Natural killer cell treated with Interleukin-12 subunit alpha and Interleukin-12 subunit beta and Interleukin-15 and Interleukin-18, amount 100 ng/mL, for 72 hours (primary cell): ENCODE measurements at regions not wholly inside any gene's neighbourhood (a gene's known extent, or its start where the extent isn't known, plus 50 kb on each side); places are given as distances from the start of the nearest gene placed in this dataset.

Experiments used
- ATAC-seq, 2 donors: fragments of 150-1000 bp; cut with Tn5 transposase in 1 of 2; sonication (Bioruptor Pico), chemical (Tn5 transposase) in 1 of 2; 2 replicates each; pipeline ENCODE4 v1.10.0; 2021
- DNase-seq: peaks from one replicate; pipeline ENCODE4 v3.0.0; 2022; ENCODE audit warnings: low spot score
- H3K27ac Mint-ChIP-seq, 2 donors: 1 replicate in 1 of 2; 2 replicates in 1 of 2; pipeline ENCODE4 v1.8.0; 2022; ENCODE audit warnings: mixed read lengths in 2 of 2, mild to moderate bottlenecking in 1 of 2, moderate library complexity in 1 of 2
- H3K27me3 Mint-ChIP-seq, 2 donors: 1 replicate in 1 of 2; 2 replicates in 1 of 2; pipeline ENCODE4 v1.8.0; 2022; ENCODE audit warnings: mixed read lengths in 2 of 2
- H3K36me3 Mint-ChIP-seq: one replicate; pipeline ENCODE4 v1.8.0; 2022; ENCODE audit warnings: mixed read lengths
- H3K4me1 Mint-ChIP-seq, 2 donors: 1 replicate in 1 of 2; 2 replicates in 1 of 2; pipeline ENCODE4 v1.8.0; 2022; ENCODE audit warnings: low read depth in 2 of 2, mixed read lengths in 2 of 2, mild to moderate bottlenecking in 1 of 2
- H3K4me3 Mint-ChIP-seq: one replicate; pipeline ENCODE4 v1.8.0; 2022; ENCODE audit warnings: mixed read lengths
- H3K9me3 Mint-ChIP-seq: 2 replicates; pipeline ENCODE4 v1.8.0; 2022; ENCODE audit warnings: mixed read lengths

DNA sequence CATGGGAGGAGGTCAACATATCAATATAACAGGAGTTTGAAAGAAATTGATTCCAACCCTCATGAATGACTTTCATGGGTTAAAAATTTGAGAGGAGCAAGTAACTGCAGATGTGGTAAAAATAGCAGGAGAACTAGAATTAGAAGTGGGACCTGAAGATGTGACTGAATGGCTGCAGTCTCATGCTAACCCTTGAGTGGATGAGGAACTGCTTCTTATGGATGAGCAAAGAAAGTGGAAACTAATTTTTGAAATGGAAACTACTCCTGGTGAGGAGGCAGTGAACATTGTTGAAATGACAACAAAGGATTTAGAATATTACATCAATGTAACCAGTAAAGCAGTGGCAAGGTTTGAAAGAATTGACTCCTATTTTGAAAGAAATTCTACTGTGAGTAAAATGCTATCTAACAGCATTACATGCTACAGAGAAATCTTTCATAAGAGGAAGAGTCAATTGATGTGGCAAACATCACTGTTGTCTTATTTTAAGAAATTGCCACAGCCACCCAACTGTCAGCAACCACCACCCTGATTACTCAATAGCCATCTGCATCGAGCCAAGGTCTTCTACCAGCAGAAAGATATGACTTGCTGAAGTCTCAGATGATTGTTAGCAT is 1683.2 kb downstream of the MAT2B start:
- no peaks in the 10 kb centered on the region for H3K4me1 Mint-ChIP-seq
- DNase-seq (no peak), ATAC-seq (no peak)
- no peak overlapping the region for H3K27ac Mint-ChIP-seq
- peaks cover 8% of the 10 kb centered on the region for H3K9me3 Mint-ChIP-seq
- H3K36me3 Mint-ChIP-seq, result no peaks in the 10 kb centered on the region
- no peaks in the 10 kb centered on the region for H3K27me3 Mint-ChIP-seq
- no peak overlapping the region for H3K4me3 Mint-ChIP-seq

DNA sequence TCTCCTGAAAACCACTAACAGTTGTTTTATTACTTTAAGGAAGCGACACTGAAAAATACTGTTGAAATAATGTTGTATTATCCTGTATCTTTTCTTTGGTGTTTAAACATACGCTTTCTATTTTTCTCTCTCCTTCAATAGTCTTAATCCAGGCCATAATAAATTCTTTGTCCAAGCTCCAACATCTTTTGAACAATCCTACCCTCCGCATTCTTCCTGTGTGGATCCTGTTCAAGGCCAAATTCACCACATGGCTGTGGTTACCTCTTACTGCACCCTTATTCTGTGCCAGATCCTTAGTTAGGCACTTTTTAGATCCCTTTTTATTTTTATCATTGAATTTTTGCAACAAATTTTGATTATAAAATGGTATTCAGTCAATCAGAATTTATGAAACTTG is 1691.5 kb downstream of the MAT2B start:
- Mint-ChIP-seq H3K27ac (no peak overlapping the region), H3K27me3 (no peaks in the 10 kb centered on the region)

DNA sequence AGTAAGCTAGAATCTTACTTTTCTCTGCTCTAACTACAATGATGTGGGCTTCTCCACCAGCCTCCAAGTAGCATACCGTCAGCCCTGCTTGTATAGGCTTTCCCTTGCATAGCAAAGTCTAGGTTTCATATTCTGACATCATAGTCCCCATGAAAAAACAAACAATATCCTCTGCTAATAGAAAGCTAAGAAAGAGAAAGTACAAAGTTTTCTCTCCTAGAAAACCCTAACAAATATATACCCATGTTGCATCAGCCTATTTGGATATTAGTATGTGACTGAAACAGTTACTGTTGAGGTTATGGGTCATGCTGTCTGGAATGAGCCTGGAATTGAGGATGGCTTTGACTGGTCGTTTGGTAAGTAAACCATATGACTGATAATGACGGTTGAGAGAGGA is 1696.0 kb downstream of the MAT2B start:
- H3K4me3 Mint-ChIP-seq, result no peak overlapping the region
- H3K27ac Mint-ChIP-seq, result no peak overlapping the region
- H3K36me3 Mint-ChIP-seq, result no peaks in the 10 kb centered on the region
- H3K9me3 Mint-ChIP-seq, result no peaks in the 10 kb centered on the region
- DNase-seq (no peak), ATAC-seq (no peak)
- no peaks in the 10 kb centered on the region for H3K27me3 Mint-ChIP-seq
- no peaks in the 10 kb centered on the region for H3K4me1 Mint-ChIP-seq

More for the DNA sequence above, 1691.5 kb downstream of the MAT2B start:
- Mint-ChIP-seq H3K9me3 (no peaks in the 10 kb centered on the region), H3K4me1 (no peaks in the 10 kb centered on the region), H3K36me3 (no peaks in the 10 kb centered on the region), H3K4me3 (no peak overlapping the region)
- DNase-seq (no peak), ATAC-seq (no peak)

- DNase-seq (no peak), ATAC-seq (no peak)
- no peak overlapping the region for H3K4me3 Mint-ChIP-seq
- H3K36me3 Mint-ChIP-seq, result no peaks in the 10 kb centered on the region
- no peaks in the 10 kb centered on the region for H3K9me3 Mint-ChIP-seq
- no peaks in the 10 kb centered on the region for H3K4me1 Mint-ChIP-seq
- H3K27ac Mint-ChIP-seq, result no peak overlapping the region
- no peaks in the 10 kb centered on the region for H3K27me3 Mint-ChIP-seq
Measured at GRCh38 chr5:165201771-165202518, 1696.5 kb downstream of the MAT2B start.

DNA sequence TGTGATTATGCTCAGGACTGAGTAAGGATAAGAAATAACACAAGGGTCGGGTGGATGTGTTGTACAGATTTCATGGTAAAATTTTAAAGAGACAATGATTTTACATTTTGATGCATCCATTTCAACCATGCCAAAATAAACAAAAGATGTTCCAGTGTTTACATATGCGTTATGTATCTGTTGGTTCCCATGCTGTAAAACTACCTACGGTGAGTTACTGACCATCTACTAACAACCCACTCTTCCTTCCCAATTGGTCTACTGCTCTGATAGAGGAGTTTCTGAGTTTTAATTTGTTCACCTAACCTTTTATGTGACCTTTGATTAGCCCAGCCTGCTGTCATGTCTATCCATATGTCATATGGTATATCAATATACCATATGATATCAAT is 1697.1 kb downstream of the MAT2B start:
- Mint-ChIP-seq H3K27me3 (no peaks in the 10 kb centered on the region), H3K36me3 (no peaks in the 10 kb centered on the region), H3K4me1 (no peaks in the 10 kb centered on the region), H3K9me3 (no peaks in the 10 kb centered on the region), H3K27ac (no peak overlapping the region), H3K4me3 (no peak overlapping the region)
- no peak for DNase-seq
- ATAC-seq, result no peak

DNA sequence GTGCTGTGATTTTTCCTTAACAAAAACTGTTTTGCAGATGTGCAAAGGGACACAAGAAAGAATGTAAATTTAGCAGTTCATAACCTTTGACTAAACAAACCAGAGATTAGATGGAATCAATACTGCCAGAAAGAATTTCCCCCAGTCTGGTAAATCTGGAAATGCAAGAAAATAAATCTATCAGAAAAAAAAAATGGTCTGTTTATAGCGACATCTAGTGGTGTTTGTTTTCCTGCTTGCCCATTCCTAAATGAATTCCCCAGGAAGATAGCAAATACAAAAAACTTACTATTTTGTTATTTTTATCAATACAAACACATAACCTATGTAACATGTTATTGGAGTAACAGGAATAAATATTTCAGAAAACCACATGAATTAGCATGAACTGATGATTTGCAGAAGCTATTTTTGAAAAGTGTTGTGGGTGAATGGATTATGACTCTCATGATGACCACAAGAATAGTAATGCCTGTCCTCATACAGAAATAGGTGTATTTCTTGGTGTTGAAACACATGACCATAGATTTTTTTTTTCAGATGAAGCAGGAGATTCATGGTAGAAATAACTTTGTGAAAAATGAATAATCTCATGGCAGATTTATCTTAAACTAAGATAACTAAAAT is 1703.8 kb downstream of the MAT2B start:
- ATAC-seq, result no peak
- H3K27me3 Mint-ChIP-seq, result no peaks in the 10 kb centered on the region
- no peaks in the 10 kb centered on the region for H3K9me3 Mint-ChIP-seq
- H3K4me3 Mint-ChIP-seq, result no peak overlapping the region
- DNase-seq, result no peak
- H3K27ac Mint-ChIP-seq, result no peak overlapping the region
- no peaks in the 10 kb centered on the region for H3K36me3 Mint-ChIP-seq
- no peaks in the 10 kb centered on the region for H3K4me1 Mint-ChIP-seq

DNA sequence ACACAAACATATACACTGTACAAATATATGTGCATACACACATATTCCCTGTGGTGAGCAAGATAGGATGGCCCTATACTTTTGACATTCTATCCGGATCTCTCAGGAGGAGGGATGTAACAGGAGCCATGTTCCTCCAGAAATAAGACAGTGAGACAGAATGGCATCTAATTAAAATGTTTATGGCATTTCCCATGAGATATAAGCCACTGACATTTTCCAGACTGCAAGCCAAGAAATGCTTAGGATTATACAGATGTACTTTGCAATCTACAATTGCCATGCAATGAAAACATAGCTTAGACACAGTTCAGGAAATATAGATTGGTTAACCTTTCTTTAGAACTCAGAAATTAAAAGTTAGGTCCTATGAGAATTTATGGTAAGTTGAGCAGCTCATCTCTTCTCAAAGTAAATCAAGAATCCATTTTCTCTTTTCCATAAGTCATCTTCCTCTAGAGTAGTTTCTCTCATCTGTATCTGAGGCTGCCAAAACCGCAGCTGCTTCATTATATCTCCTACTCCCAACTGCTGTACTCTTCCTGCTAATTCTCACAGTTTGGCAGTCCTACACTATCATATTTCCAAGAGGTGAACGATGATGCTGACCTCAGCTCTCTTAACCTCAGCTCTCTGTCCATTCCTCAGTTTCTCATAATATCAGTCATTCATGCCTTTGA is 1719.1 kb downstream of the MAT2B start:
- Mint-ChIP-seq H3K9me3 (peaks cover 19% of the 10 kb centered on the region), H3K4me3 (no peak overlapping the region), H3K27me3 (no peaks in the 10 kb centered on the region), H3K27ac (no peak overlapping the region), H3K36me3 (no peaks in the 10 kb centered on the region), H3K4me1 (no peaks in the 10 kb centered on the region)
- no peak for ATAC-seq
- no peak for DNase-seq

DNA sequence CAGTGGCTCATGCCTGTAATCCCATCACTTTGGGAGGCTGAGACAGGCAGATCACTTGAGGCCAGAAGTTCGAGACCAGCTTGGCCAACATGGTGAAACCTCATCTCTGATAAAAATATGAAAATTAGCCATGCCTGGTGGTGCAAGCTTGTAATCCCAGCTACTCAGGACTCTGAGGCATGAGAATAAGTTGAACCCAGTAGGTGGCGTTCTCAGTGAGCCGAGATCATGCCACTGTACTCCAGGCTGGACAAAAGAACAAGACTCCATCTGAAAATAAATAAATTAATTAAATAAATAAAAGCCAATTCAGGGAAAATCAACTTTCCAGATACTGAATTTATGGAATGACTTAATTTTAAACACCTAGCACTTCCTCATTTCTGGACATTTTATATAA is 1722.1 kb downstream of the MAT2B start:
- no peaks in the 10 kb centered on the region for H3K27me3 Mint-ChIP-seq
- no peaks in the 10 kb centered on the region for H3K4me1 Mint-ChIP-seq
- no peak overlapping the region for H3K27ac Mint-ChIP-seq
- ATAC-seq (no peak), DNase-seq (no peak)
- H3K36me3 Mint-ChIP-seq, result no peaks in the 10 kb centered on the region
- H3K4me3 Mint-ChIP-seq, result no peak overlapping the region
- peaks cover 18% of the 10 kb centered on the region for H3K9me3 Mint-ChIP-seq

DNA sequence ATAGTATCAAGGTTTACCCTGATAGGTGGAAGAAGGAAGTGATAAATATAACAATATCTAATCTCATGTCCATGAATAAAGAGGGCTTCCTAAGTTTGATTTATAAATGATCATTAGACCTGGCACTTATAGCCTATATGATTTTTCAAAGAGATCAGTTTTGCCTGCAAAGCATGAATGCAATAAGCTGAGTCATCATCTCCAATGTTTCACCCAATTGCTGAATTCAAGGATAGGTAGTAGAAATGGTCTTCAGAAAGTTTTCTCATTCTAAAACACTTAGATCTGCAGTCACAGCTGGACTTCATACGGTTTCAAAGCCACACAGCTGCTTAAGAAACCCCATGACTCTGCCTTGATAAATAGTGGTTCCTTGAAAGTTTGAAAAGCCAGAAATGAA is 1722.8 kb downstream of the MAT2B start:
- no peaks in the 10 kb centered on the region for H3K27me3 Mint-ChIP-seq
- H3K9me3 Mint-ChIP-seq, result peaks cover 17% of the 10 kb centered on the region
- ATAC-seq (no peak), DNase-seq (no peak)
- no peaks in the 10 kb centered on the region for H3K36me3 Mint-ChIP-seq
- H3K4me1 Mint-ChIP-seq, result no peaks in the 10 kb centered on the region
- no peak overlapping the region for H3K27ac Mint-ChIP-seq
- H3K4me3 Mint-ChIP-seq, result no peak overlapping the region

- Mint-ChIP-seq H3K4me1 (no peaks in the 10 kb centered on the region), H3K27me3 (no peaks in the 10 kb centered on the region), H3K4me3 (no peak overlapping the region), H3K27ac (no peak overlapping the region), H3K36me3 (no peaks in the 10 kb centered on the region), H3K9me3 (peaks cover 14% of the 10 kb centered on the region)
- ATAC-seq (no peak), DNase-seq (no peak)
Measured at GRCh38 chr5:165231821-165232508, 1726.5 kb downstream of the MAT2B start.

GRCh38 chr5:165232509-165233028 is 1727.2 kb downstream of the MAT2B start:
- Mint-ChIP-seq H3K27me3 (no peaks in the 10 kb centered on the region), H3K36me3 (no peaks in the 10 kb centered on the region), H3K4me1 (no peaks in the 10 kb centered on the region), H3K4me3 (no peak overlapping the region), H3K9me3 (peaks cover 10% of the 10 kb centered on the region), H3K27ac (no peak overlapping the region)
- ATAC-seq (no peak), DNase-seq (no peak)

GRCh38 chr5:165241811-165242210 is 1736.4 kb downstream of the MAT2B start:
- no peaks in the 10 kb centered on the region for H3K4me1 Mint-ChIP-seq
- H3K36me3 Mint-ChIP-seq, result peaks cover 9% of the 10 kb centered on the region
- no peak for ATAC-seq
- DNase-seq, result no peak
- H3K27ac Mint-ChIP-seq, result no peak overlapping the region
- H3K27me3 Mint-ChIP-seq, result no peaks in the 10 kb centered on the region
- H3K4me3 Mint-ChIP-seq, result no peak overlapping the region
- peaks cover 10% of the 10 kb centered on the region for H3K9me3 Mint-ChIP-seq

DNA sequence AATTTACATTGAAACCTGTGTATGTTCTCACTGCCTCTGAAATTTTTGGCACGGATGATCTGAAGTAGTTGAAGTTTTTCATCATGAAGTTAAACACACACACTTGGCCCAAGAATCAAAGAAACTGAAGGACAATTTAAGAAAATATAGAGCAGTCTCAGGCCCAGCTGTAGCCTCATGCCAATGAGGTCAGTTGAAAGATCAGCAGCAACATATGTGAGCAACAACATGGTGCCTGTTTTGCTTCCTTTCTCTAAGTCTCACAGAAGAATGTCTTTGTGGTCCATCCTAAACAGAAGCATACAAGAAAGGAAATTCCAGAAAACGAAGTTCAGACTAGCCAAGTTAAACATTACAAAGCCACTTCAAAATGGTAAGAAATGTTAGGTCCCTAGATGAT is 1737.2 kb downstream of the MAT2B start:
- H3K27me3 Mint-ChIP-seq, result no peaks in the 10 kb centered on the region
- H3K4me3 Mint-ChIP-seq, result no peak overlapping the region
- ATAC-seq (no peak), DNase-seq (no peak)
- H3K4me1 Mint-ChIP-seq, result no peaks in the 10 kb centered on the region
- H3K27ac Mint-ChIP-seq, result no peak overlapping the region
- H3K9me3 Mint-ChIP-seq, result peaks cover 10% of the 10 kb centered on the region
- H3K36me3 Mint-ChIP-seq, result peaks cover 9% of the 10 kb centered on the region
